Calu3 (cell line): ENCODE measurements at regions not wholly inside any gene's neighbourhood (a gene's known extent, or its start where the extent isn't known, plus 50 kb on each side); places are given as distances from the start of the nearest gene placed in this dataset.

Experiments used
- BruUV-seq: library from RNA; stranded (reverse); fragments of 400-500 nt; replicated peaks from 2 replicates; lab custom pipeline; 2021; lab: Mats Ljungman, UMichigan
- CTCF ChIA-PET: fragments of 300-600 bp; sonication (Branson Sonifier 250); formaldehyde crosslinking; loops from one replicate; lab custom pipeline; 2022; ENCODE audit warnings: antibody characterized with exemption; lab: Charles Lee
- DNase-seq: peaks from one replicate; pipeline ENCODE4 v3.0.0; 2022
- H3K27ac Mint-ChIP-seq: one replicate; pipeline ENCODE4 v1.8.0; 2022; ENCODE audit warnings: mixed read lengths; ENCODE audit not compliant: unreplicated experiment
- H3K27me3 Mint-ChIP-seq: one replicate; pipeline ENCODE4 v1.8.0; 2022; ENCODE audit warnings: mixed read lengths; ENCODE audit not compliant: unreplicated experiment
- H3K36me3 Mint-ChIP-seq: one replicate; pipeline ENCODE4 v1.8.0; 2022; ENCODE audit warnings: mild to moderate bottlenecking, moderate library complexity, mixed read lengths; ENCODE audit not compliant: insufficient read depth, unreplicated experiment
- H3K4me1 Mint-ChIP-seq: one replicate; pipeline ENCODE4 v1.8.0; 2022; ENCODE audit warnings: mild to moderate bottlenecking, low read depth, mixed read lengths; ENCODE audit not compliant: unreplicated experiment
- H3K4me3 Mint-ChIP-seq: one replicate; pipeline ENCODE4 v1.8.0; 2022; ENCODE audit warnings: mild to moderate bottlenecking, low read depth, moderate library complexity, mixed read lengths; ENCODE audit not compliant: unreplicated experiment
- H3K9me3 Mint-ChIP-seq: one replicate; pipeline ENCODE4 v1.8.0; 2022; ENCODE audit warnings: low read depth, mixed read lengths; ENCODE audit not compliant: unreplicated experiment
- CTCF ChIP-seq: fragments of 200-600 bp; IDR thresholded peaks from one replicate; pipeline ENCODE4 v1.8.0; 2022; ENCODE audit warnings: antibody characterized with exemption; ENCODE audit not compliant: unreplicated experiment
- intact Hi-C: fragments of 100-400 bp; cut with micrococcal nuclease; formaldehyde crosslinking; loops from one replicate; pipeline ENCODE4 v1.10.0; 2022; ENCODE audit not compliant: unreplicated experiment

GRCh38 chr6:139635401-139636130 lies 261.1 kb upstream of the CITED2 start:
- Mint-ChIP-seq H3K27ac (no peak overlapping the region), H3K36me3 (no peaks in the 10 kb centered on the region), H3K4me1 (no peaks in the 10 kb centered on the region), H3K9me3 (no peaks in the 10 kb centered on the region), H3K27me3 (no peaks in the 10 kb centered on the region), H3K4me3 (no peak overlapping the region)
- DNase-seq = no peak
- CTCF ChIA-PET = no interaction called here
- no TSS peak for BruUV-seq
- no peak for TF ChIP-seq CTCF
- intact Hi-C loops = no loop called here

GRCh38 chr6:139632840-139633239 lies 258.4 kb upstream of the CITED2 start:
- no peak for TF ChIP-seq CTCF
- no peaks in the 10 kb centered on the region for H3K27me3 Mint-ChIP-seq
- BruUV-seq = no TSS peak
- CTCF ChIA-PET = interaction anchor here (0.7 kb wide), 1 partner anchor 66 kb away, joined by 4 read pairs; no protein-coding TSS in a partner anchor
- no peaks in the 10 kb centered on the region for H3K9me3 Mint-ChIP-seq
- intact Hi-C loops = no loop called here
- H3K27ac Mint-ChIP-seq = no peak overlapping the region
- DNase-seq = no peak
- H3K4me3 Mint-ChIP-seq = no peak overlapping the region
- H3K4me1 Mint-ChIP-seq = no peaks in the 10 kb centered on the region
- H3K36me3 Mint-ChIP-seq = no peaks in the 10 kb centered on the region

GRCh38 chr6:139628270-139628669 lies 253.8 kb upstream of the CITED2 start:
- no TSS peak for BruUV-seq
- CTCF ChIA-PET = no interaction called here
- no peak for DNase-seq
- TF ChIP-seq CTCF = no peak
- no peak overlapping the region for H3K27ac Mint-ChIP-seq
- H3K4me1 Mint-ChIP-seq = no peaks in the 10 kb centered on the region
- intact Hi-C loops = no loop called here
- no peaks in the 10 kb centered on the region for H3K27me3 Mint-ChIP-seq
- H3K36me3 Mint-ChIP-seq = no peaks in the 10 kb centered on the region
- no peaks in the 10 kb centered on the region for H3K9me3 Mint-ChIP-seq
- no peak overlapping the region for H3K4me3 Mint-ChIP-seq

- Mint-ChIP-seq H3K4me1 (no peaks in the 10 kb centered on the region), H3K27ac (no peak overlapping the region), H3K27me3 (no peaks in the 10 kb centered on the region), H3K4me3 (no peak overlapping the region), H3K36me3 (no peaks in the 10 kb centered on the region), H3K9me3 (no peaks in the 10 kb centered on the region)
- intact Hi-C loops = no loop called here
- no peak for DNase-seq
- CTCF ChIA-PET = no interaction called here
- BruUV-seq = no TSS peak
- no peak for TF ChIP-seq CTCF
These were observed 252.6 kb upstream of the CITED2 start for GRCh38 chr6:139627091-139627490.
